ENCODE measurements at regions not wholly inside any gene's neighbourhood (a gene's known extent, or its start where the extent isn't known, plus 50 kb on each side); places are given as distances from the start of the nearest gene placed in this dataset.
A peak's percentile ranks its signal among the peaks of the same experiment; 100 is the strongest.

DNA sequence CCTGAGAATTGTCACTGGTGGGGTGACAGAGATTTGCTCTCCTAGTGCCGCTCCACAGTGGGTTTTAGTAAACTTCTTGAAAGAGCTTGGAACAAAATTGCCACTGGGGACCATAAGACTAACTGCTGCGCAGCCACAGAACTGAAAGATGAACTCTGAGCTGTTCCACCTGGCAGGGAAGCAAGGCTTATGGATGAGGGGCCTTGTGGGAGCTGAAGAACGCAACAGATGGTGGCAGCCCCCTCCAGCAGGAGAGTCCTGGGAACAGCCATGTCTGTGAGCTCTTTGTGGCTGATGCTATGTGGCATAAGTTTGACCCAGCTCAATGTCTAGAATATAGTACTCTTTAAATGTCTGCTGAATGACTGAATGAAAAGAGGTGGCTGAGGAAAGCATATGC lies 66.8 kb upstream of the C2CD4B start:
- Histone ChIP-seq H3K79me2 (ENCODE audit: low read length) (no peaks in the 10 kb centered on the region), H3K27ac (ENCODE audit: low read length) (no peak overlapping the region), H3K36me3 (replicated peaks; ENCODE audit: low read depth, low read length) (no peaks in the 10 kb centered on the region), H3K4me2 (ENCODE audit: low read length) (no peak overlapping the region), H2AFZ (ENCODE audit: low read depth, low read length) (no peak overlapping the region), H3K9me3 (ENCODE audit: insufficient read depth, low read length) (0 out of 2 replicates have a peak, but pooled peaks cover 5% of the 10 kb centered on the region), H3K9ac (ENCODE audit: low read length) (no peak overlapping the region), H3K27me3 (ENCODE audit: low read depth, low read length) (no peaks in the 10 kb centered on the region), H3K4me3 (ENCODE audit: low read length) (no peak overlapping the region), H3K4me1 (ENCODE audit: low read length) (no peaks in the 10 kb centered on the region; the same call in 1 of the 2 replicates), H4K20me1 (ENCODE audit: insufficient read depth, low read length) (no peaks in the 10 kb centered on the region)
- TF ChIP-seq EZH2phosphoT487 (IDR thresholded peaks at IDR 0.05; ENCODE audit: low read depth) = no peak
- TF ChIP-seq, protein P1, sequence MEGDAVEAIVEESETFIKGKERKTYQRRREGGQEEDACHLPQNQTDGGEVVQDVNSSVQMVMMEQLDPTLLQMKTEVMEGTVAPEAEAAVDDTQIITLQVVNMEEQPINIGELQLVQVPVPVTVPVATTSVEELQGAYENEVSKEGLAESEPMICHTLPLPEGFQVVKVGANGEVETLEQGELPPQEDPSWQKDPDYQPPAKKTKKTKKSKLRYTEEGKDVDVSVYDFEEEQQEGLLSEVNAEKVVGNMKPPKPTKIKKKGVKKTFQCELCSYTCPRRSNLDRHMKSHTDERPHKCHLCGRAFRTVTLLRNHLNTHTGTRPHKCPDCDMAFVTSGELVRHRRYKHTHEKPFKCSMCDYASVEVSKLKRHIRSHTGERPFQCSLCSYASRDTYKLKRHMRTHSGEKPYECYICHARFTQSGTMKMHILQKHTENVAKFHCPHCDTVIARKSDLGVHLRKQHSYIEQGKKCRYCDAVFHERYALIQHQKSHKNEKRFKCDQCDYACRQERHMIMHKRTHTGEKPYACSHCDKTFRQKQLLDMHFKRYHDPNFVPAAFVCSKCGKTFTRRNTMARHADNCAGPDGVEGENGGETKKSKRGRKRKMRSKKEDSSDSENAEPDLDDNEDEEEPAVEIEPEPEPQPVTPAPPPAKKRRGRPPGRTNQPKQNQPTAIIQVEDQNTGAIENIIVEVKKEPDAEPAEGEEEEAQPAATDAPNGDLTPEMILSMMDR (IDR thresholded peaks at IDR 0.05; ENCODE audit: low read depth, low read length) = no peak

DNA sequence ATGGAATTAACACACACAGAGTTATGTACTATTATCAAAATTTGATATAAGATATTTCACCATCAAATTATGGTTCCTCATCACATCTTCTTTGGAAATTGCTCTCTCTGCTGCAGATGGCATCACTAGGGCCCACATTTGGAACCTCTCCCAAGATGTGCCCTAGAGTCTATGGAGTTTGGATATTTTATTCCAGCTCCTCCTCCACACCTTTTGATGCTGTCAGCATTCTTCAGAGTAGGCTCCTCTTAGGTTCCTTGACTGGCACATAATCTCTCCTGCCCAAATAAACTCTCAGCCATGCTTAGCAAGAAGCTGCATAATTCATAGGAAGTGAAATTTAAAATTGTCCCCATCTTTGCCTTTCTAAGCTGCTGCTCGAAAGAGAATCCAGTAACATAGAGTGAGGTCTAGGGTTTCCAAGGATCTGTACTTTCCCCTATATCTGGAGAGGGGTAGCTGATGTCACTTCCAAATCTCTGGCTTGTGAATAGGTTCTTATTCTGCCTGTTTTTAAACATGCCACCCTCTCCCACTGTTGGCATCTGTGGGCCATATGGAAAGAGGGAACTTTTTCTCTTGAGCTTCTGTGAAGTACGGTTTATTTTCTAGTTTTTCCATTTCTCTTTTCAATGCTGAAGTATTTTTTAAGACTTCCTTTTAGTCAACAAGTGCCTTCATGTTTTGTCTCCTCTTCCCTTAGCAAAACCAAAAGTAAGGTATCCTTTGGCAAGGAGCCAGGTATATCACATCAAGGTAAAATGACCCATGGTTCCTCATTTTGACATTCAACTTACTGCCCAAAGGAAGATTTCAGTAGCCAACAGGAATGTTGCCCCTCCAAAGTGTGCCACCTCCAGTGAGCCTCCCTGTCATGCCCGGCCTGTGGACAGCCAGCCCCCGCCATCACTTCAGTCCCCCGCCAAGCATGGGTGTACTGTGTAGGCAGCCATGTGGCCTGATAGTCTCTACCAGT lies 75.3 kb upstream of the C2CD4B start:
- Histone ChIP-seq H3K27me3 (ENCODE audit: low read depth, low read length) (no peaks in the 10 kb centered on the region), H3K4me3 (ENCODE audit: low read length) (no peak overlapping the region)
- no peak for TF ChIP-seq EZH2phosphoT487 (IDR thresholded peaks at IDR 0.05; ENCODE audit: low read depth)
- TF ChIP-seq, protein P1 (IDR thresholded peaks at IDR 0.05; ENCODE audit: low read depth, low read length) = no peak

DNA sequence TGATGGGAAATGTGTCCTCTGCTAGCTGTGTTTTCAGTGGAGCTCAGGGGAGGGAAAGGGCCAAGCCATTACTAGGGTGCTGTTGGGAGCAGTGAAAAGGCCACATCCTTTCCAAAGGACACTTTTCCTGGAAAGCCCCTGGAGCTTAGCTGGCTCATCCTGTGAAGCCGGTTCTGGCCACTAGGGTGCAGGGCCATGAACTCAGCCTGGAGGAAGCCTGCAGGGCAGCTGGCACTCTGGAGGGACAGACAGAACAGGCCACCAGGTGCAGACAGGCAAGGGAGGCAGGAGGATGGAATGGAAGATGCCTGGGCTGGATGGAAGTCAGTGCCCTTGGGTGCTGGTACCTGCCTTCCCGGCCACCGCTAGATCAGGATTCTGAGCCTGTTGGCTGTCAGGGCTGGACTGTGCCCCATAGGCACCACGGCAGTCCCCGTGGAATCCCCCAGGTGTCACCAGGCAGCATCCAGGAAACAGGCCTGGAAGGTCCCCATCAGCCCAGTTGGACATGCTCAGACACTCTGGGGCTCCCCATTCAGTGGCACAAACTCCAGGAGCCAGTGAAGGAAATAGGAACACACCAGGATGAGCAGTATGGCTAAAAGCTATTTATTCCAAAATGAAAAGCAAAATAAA lies 76.2 kb upstream of the C2CD4B start:
- no peak overlapping the region for H3K4me3 ChIP-seq (ENCODE audit: low read length)
- no peak overlapping the region; the same call in 1 of the 2 replicates for H3K9ac ChIP-seq (ENCODE audit: low read length)
- H3K36me3 ChIP-seq (replicated peaks; ENCODE audit: low read depth, low read length) = no peaks in the 10 kb centered on the region
- no peaks in the 10 kb centered on the region for H3K79me2 ChIP-seq (ENCODE audit: low read length)
- no peaks in the 10 kb centered on the region for H3K9me3 ChIP-seq (ENCODE audit: insufficient read depth, low read length)
- TF ChIP-seq EZH2phosphoT487 (IDR thresholded peaks at IDR 0.05; ENCODE audit: low read depth) = no peak
- TF ChIP-seq, protein P1 (IDR thresholded peaks at IDR 0.05; ENCODE audit: low read depth, low read length) = peak; percentile 26; the same call in 1 of the 2 replicates
- peaks cover 51% of the 10 kb centered on the region for H3K4me1 ChIP-seq (ENCODE audit: low read length)
- peak overlapping the region; percentile 53; the same call in 1 of the 2 replicates for H3K4me2 ChIP-seq (ENCODE audit: low read length)
- no peaks in the 10 kb centered on the region for H3K27me3 ChIP-seq (ENCODE audit: low read depth, low read length)
- no peak overlapping the region for H3K27ac ChIP-seq (ENCODE audit: low read length)
- H4K20me1 ChIP-seq (ENCODE audit: insufficient read depth, low read length) = no peaks in the 10 kb centered on the region
- H2AFZ ChIP-seq (ENCODE audit: low read depth, low read length) = peak overlapping the region; percentile 35; the same call in 1 of the 2 replicates

More for the DNA sequence above, 75.3 kb upstream of the C2CD4B start:
- Histone ChIP-seq H3K36me3 (replicated peaks; ENCODE audit: low read depth, low read length) (no peaks in the 10 kb centered on the region), H4K20me1 (ENCODE audit: insufficient read depth, low read length) (no peaks in the 10 kb centered on the region), H3K27ac (ENCODE audit: low read length) (peak overlapping the region; percentile 25), H3K9me3 (ENCODE audit: insufficient read depth, low read length) (no peaks in the 10 kb centered on the region), H3K4me1 (ENCODE audit: low read length) (peaks cover 51% of the 10 kb centered on the region), H3K9ac (ENCODE audit: low read length) (no peak overlapping the region), H2AFZ (ENCODE audit: low read depth, low read length) (no peak overlapping the region), H3K79me2 (ENCODE audit: low read length) (no peaks in the 10 kb centered on the region), H3K4me2 (ENCODE audit: low read length) (peak overlapping the region; percentile 53)

DNA sequence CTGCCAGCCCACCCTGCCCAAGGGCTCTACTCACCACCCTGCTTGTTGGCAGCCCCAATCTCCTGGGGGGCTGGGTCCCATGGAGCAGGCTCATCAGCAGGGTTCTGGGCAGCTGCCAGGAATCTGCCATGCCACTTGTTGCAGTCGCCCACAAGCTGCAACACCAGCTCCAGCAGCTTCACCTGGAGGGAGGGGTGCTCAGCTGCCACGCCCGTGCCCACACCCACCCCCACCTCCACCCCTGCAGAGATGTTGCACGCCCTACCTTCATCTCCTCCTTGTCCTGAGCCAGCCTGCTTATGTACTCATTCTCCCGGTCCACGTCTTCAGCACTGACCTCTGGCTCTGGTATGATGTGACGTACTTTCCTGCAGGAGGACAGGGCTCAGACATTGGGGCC lies 77.9 kb upstream of the C2CD4B start:
- no peaks in the 10 kb centered on the region for H3K36me3 ChIP-seq (replicated peaks; ENCODE audit: low read depth, low read length)
- peak overlapping the region; percentile 89 for H3K4me2 ChIP-seq (ENCODE audit: low read length)
- TF ChIP-seq, protein P1 (IDR thresholded peaks at IDR 0.05; ENCODE audit: low read depth, low read length) = no peak
- no peak for TF ChIP-seq EZH2phosphoT487 (IDR thresholded peaks at IDR 0.05; ENCODE audit: low read depth)
- no peaks in the 10 kb centered on the region for H3K9me3 ChIP-seq (ENCODE audit: insufficient read depth, low read length)
- peaks cover 51% of the 10 kb centered on the region for H3K4me1 ChIP-seq (ENCODE audit: low read length)
- no peaks in the 10 kb centered on the region for H4K20me1 ChIP-seq (ENCODE audit: insufficient read depth, low read length)
- H3K9ac ChIP-seq (ENCODE audit: low read length) = no peak overlapping the region
- peak overlapping the region; percentile 49; the same call in 1 of the 2 replicates for H2AFZ ChIP-seq (ENCODE audit: low read depth, low read length)
- no peaks in the 10 kb centered on the region for H3K27me3 ChIP-seq (ENCODE audit: low read depth, low read length)
- peak overlapping the region; percentile 64 for H3K4me3 ChIP-seq (ENCODE audit: low read length)
- no peak overlapping the region for H3K27ac ChIP-seq (ENCODE audit: low read length)
- no peaks in the 10 kb centered on the region for H3K79me2 ChIP-seq (ENCODE audit: low read length)

Measured in OCI-LY3 (cell line).